Inferior parietal cortex (tissue), 1 donor: ENCODE measurements at regions not wholly inside any gene's neighbourhood (a gene's known extent, or its start where the extent isn't known, plus 50 kb on each side); places are given as distances from the start of the nearest gene placed in this dataset.

Source experiments
- DNase-seq: peaks from one replicate; pipeline ENCODE4 v3.0.0-alpha.2; 2016; ENCODE audit errors: extremely low spot score

DNA sequence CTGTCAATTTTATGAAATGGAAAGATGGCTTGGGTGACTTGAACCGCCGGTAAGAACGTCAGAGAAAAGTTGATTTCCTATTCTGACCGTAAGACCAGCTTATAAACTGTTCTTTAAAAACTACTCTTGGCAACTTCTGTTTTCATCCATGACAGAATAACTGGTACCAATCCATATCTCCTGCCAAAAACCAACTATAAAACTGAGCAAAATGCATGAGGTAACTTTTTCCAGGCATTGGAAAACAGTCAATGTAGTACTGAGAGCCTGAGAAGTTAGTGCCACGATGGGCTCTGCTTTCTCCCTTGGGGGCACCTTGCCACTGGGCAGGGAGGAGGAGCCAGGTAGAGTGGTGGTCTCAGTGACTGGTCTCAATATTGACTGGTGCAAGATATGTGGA, 615.2 kb upstream of the TBL1XR1 start:
- DNase-seq = no peak

DNA sequence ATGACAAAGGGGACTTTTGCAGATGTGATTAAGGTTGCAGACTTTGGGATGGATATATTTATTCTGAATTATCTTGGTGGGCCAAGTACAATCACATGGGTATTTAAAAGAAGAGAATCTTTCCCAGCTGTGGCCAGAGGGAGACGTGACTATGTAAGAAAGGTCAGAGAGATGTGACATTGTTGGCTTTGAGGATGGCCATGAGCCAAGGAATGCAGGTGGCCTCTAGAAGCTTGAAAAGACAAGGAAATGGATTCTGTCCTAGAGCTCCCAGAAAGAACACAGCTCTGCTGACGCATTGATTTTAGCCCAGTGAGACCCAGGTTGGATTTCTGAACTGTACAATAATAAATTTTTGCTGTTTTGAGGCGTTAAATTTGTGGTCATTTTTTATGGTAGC, 616.0 kb upstream of the TBL1XR1 start:
- DNase-seq = no peak

DNA sequence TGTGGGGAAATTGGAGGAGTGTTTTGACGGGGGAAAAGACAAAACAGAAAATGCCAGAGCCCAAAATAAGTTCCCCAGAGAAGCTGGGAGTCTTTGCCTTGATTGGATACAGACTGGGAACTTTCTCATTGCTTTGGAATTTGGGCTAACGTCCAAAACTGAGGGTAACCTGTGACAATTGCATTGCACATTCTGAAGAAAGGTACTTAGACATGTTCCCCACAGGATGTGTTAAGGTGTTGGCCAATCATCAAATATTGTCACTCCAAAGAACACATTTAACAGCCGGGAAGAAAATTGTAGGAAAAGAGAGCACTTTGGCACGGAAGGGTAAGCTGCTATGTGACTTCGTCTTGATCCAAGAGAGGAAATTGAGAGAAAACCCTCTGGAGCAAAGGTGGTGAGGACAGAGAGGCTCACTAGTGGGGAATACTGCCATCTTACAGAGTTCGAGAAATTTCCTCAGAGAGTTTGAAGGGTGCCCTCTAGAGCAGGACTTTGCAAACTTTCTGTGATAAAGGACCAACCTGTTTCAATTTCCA, 619.5 kb upstream of the TBL1XR1 start:
- DNase-seq = no peak

DNA sequence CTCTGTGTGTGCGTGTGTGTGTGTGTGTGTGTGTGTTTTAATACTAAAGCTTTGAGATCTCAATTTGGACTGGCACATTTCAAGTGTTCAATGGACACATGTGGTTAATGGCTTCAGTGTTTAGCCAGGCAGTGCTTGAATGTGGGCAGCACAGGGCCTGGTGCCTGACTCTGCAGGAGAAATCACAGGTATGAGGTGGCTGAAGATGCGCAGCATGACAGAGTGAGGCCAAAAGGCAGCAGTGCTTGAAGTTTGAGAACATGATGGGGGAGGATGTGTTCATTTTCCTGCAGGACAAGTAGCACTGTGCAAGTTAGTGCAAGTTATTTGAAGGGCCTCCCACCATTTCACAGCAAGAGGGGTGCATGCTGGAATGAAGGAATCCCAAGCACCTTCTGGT, 620.5 kb upstream of the TBL1XR1 start:
- DNase-seq = no peak

DNA sequence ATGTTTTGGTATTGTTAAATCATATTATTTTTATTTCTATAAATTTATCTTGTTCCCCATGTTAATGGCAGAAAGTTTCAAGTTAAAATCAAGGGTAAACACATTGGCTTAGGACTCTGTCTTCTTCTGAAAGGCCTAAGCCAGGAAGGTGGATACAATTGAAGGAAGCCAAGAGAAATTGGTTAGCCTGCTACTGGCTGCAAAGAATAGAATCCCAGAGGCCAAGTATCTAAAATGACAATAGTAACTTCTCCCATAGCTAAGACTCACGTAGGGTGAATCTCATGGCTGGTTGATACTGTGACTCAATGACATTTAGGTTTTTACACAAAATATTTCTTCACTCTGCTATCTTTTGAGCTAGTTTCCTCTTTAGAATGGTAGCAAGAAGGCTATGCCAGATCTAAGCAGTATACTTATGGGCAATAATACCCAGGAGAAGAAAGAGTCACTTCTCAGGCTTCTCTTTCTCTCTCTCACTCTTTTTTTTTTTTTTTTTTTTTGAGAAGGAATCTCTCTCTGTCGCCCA, 621.5 kb upstream of the TBL1XR1 start:
- DNase-seq = no peak

- DNase-seq = no peak
Measured at GRCh38 chr3:177820683-177821316, 623.5 kb upstream of the TBL1XR1 start.

- no peak for DNase-seq
Measured at GRCh38 chr3:177822681-177823096, 625.4 kb upstream of the TBL1XR1 start.

- DNase-seq = no peak
Measured at GRCh38 chr3:177823701-177824189, 626.5 kb upstream of the TBL1XR1 start.

GRCh38 chr3:177824190-177824786, 627.0 kb upstream of the TBL1XR1 start:
- no peak for DNase-seq

- no peak for DNase-seq
Measured at GRCh38 chr3:177824841-177825240, 627.6 kb upstream of the TBL1XR1 start.

GRCh38 chr3:177826253-177826652, 629.0 kb upstream of the TBL1XR1 start:
- DNase-seq = no peak

DNA sequence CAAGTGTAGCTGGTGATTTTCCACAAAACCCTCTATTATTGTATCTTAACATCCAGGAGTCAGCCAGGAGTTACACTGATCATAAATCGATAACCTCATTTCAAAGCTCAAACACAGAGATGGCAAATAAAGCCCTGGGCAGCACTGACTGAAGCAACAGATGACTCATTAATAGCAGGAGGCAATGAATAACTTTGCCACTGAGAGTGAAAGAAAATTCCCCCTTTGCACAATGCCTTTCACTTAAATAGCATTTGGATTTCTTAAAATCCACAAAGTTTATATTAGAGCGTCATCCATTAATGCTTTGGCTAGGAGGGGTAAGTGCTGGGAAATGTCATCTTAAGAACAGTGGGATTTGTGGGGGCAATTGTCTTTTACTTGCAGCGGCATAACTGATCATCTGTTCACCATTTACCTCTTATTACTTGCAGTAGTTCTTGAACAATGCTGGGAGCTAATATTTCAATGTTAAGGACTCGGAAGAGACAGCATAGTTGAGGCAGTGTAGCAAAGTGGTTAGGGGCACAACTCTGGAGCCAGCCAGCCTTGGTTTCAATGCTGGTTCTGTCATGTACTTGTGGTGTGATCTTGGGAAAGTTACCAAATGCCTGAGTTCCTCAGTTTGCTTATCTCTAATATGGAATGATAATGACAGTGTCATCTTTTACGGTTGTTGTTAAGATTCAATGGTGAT, 630.4 kb upstream of the TBL1XR1 start:
- DNase-seq = no peak

DNA sequence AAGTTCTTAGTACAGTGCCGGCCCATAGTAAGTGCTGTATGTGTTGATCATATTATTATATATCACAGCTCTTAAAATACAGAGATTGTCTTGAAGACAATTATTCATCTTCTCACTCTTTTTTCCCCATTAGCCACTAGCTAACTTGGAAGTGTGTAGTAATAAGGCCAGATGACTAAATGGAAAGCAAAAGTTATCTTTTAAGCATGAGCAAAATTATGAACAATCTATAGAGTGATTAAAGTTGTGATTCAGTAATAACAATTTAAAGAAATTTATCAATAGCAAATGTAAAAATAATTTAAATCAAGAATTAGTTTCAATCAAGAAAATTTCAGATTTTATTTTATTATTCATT, 630.9 kb upstream of the TBL1XR1 start:
- DNase-seq = no peak

- no peak for DNase-seq
Measured at GRCh38 chr3:177830411-177830849, 633.1 kb upstream of the TBL1XR1 start.

DNA sequence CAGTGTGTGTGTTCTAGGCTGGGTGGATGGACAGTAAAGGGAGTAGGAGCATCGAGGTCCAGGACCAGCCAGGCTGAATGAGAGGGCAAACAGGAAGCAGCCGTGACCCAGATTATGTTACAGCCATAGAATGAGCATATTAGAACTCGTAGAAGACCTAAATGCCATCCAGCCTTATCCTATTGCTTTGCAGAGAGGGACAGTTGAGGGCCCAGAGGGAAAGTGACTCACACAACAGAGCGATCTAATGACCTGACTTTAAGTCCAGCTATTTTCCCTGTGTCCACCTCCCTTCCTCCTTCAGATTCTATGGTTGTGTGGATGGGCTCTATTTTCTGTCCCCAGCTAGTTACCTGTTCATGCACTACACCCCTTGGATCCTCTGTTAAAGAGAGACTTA, 634.1 kb upstream of the TBL1XR1 start:
- no peak for DNase-seq

- peak; percentile 67 for DNase-seq
Measured at GRCh38 chr3:177832880-177833279, 635.6 kb upstream of the TBL1XR1 start.

DNA sequence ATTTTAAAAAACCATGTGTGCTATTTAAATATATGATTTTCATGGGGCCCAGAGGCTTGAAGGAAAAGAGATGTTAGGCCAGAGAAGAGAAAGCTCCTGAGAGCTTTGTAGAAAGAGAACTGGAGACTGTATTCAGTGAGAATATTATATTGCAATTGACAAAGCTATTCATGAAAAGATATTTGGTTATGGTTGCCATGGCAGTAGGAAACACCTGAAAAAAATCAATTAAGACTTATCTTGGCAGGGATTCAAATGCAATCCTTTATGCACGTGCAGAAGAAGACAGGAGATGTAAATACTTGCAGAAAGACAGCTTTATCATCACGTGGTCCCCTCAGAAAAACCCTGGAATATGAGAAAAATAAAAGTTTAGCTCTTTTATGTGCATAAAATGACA, 636.0 kb upstream of the TBL1XR1 start:
- no peak for DNase-seq

- no peak for DNase-seq
Measured at GRCh38 chr3:177835008-177835407, 637.7 kb upstream of the TBL1XR1 start.

DNA sequence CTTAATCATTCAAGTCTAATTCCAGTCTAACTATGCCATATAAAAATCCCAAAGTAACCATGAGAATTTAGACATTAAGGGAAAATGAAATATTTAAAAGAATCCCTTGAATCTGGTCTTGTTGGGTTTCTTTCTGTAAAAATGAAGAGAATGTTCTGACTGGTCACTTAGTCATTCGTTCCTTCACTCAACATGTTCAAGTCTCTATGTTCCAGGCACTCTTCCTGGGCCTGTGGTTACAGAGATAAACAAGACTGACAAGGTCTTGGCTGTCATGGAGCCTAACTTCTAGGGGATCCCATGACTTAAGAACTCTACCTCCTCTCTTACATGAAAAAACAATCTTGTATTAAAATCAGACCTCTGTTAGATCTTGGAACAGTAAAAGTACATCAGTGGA, 638.6 kb upstream of the TBL1XR1 start:
- no peak for DNase-seq

GRCh38 chr3:177836671-177837070, 639.4 kb upstream of the TBL1XR1 start:
- DNase-seq = no peak

- no peak for DNase-seq
Measured at GRCh38 chr3:177837951-177838655, 640.8 kb upstream of the TBL1XR1 start.

DNA sequence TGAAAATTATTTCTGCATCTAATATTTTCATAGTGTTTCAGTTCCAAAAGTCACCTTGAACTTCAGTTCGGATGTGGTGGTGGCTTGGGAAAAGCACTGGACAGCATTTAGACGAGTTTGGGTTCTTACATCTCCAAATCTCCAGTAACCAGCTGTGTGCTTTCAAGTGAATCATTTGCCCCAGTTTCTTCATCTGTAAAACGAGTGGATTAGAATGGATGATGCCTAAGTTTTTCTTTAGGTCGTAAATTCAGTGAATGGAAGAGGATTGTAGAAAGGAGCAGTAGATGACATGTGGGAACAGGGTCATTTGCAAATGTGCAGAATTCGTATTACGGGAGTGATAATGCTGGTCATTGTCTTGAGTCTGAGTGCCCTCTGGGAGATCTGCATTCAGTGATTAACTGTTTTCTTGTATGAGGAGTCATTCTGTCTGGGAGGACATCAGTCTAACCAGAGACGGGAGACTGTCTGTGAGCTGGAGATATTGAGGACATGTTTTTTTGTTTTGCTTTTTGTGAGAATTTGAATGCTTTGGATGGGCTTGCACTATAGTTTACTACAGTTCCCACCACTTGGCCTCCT, 641.6 kb upstream of the TBL1XR1 start:
- DNase-seq = no peak
